Stimulated activated CD4-positive, alpha-beta T cell treated with anti-CD3 and anti-CD28 coated beads, Interleukin-12 subunit alpha, Interleukin-12 subunit beta, amount 100 ng/mL, for 24 hours (primary cell): ENCODE measurements at regions not wholly inside any gene's neighbourhood (a gene's known extent, or its start where the extent isn't known, plus 50 kb on each side); places are given as distances from the start of the nearest gene placed in this dataset.

Experiments used
- DNase-seq, 2 experiments: peaks; one replicate each; pipeline ENCODE4 v3.0.0-alpha.2; 2020; ENCODE audit warnings: low read depth in 2 of 2

- no peak for DNase-seq
These were observed 120.6 kb downstream of the CD47 start for GRCh38 chr3:107969994-107970819.

GRCh38 chr3:107969525-107969924 lies 121.3 kb downstream of the CD47 start:
- no peak for DNase-seq

- DNase-seq = no peak
These were observed 124.6 kb downstream of the CD47 start for GRCh38 chr3:107966276-107966675.

- no peak for DNase-seq
These were observed 125.6 kb downstream of the CD47 start for GRCh38 chr3:107965136-107965655.

GRCh38 chr3:107963581-107963980 lies 127.2 kb downstream of the CD47 start:
- no peak for DNase-seq

- no peak for DNase-seq
These were observed 127.9 kb downstream of the CD47 start for GRCh38 chr3:107962946-107963345.

- DNase-seq = no peak
These were observed 128.8 kb downstream of the CD47 start for GRCh38 chr3:107962037-107962436.

- DNase-seq = no peak
These were observed 131.2 kb downstream of the CD47 start for GRCh38 chr3:107959550-107960154.

- DNase-seq = no peak
These were observed 132.7 kb downstream of the CD47 start for GRCh38 chr3:107958146-107958545.

- DNase-seq = no peak
These were observed 133.6 kb downstream of the CD47 start for GRCh38 chr3:107956991-107957900.

- DNase-seq = no peak
These were observed 136.0 kb downstream of the CD47 start for GRCh38 chr3:107954845-107955244.

- DNase-seq = no peak
These were observed 137.1 kb downstream of the CD47 start for GRCh38 chr3:107953722-107954121.

GRCh38 chr3:107951126-107951525 lies 139.7 kb downstream of the CD47 start:
- no peak for DNase-seq

GRCh38 chr3:107950417-107950816 lies 140.4 kb downstream of the CD47 start:
- DNase-seq = no peak

GRCh38 chr3:107949394-107949970 lies 141.3 kb downstream of the CD47 start:
- no peak for DNase-seq

GRCh38 chr3:107947203-107947602 lies 143.6 kb downstream of the CD47 start:
- DNase-seq = no peak

GRCh38 chr3:107946700-107947099 lies 144.1 kb downstream of the CD47 start:
- DNase-seq = no peak

GRCh38 chr3:107945417-107946094 lies 145.3 kb downstream of the CD47 start:
- DNase-seq = no peak

- DNase-seq = no peak
These were observed 146.9 kb downstream of the CD47 start for GRCh38 chr3:107943786-107944523.

GRCh38 chr3:107942951-107943749 lies 147.7 kb downstream of the CD47 start:
- DNase-seq = no peak
